Upper lobe of left lung (tissue), 4 donors: ENCODE measurements at regions not wholly inside any gene's neighbourhood (a gene's known extent, or its start where the extent isn't known, plus 50 kb on each side); places are given as distances from the start of the nearest gene placed in this dataset.

Source experiments
- CTCF ChIP-seq, 6 experiments: fragments of 450-650 bp in 4 of 6; fragments of 200-600 bp in 2 of 6; sonication (generic) in 2 of 6; IDR thresholded peaks; one replicate each; pipeline ENCODE4 v1.5.1; 2016 to 2019; ENCODE audit warnings: antibody characterized with exemption in 6 of 6
- EP300 ChIP-seq, 4 donors: sonication (generic); formaldehyde crosslinking; IDR thresholded peaks; one replicate each; pipeline ENCODE4 v1.5.1; 2017; ENCODE audit warnings: antibody characterized with exemption in 4 of 4, control low read depth in 2 of 4

- TF ChIP-seq CTCF (IDR thresholded peaks at IDR 0.05) (no peak), EP300 (IDR thresholded peaks at IDR 0.05) (no peak)
Observed at GRCh38 chr6:15823838-15824414, 161.1 kb upstream of the DTNBP1 start.
